ENCODE measurements at regions not wholly inside any gene's neighbourhood (a gene's known extent, or its start where the extent isn't known, plus 50 kb on each side); places are given as distances from the start of the nearest gene placed in this dataset.

DNA sequence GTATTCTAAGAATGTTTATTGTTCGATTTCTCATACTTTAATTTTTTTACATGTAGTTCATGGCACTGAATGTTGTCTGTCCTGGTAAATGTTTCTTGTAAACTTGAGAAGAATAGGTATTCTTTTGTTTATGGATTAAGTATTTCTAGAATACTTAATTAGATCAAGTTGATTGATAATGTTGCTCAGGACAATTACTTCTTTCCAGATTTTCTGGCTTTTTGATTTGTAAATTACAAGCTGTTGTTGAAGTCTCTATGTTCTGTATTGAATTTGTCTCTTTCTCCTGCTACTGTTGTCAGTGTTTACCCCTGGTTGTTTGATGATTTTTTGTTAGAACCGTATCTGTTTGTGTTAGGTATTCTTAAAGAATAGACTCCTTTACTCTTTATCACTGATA lies 1720.9 kb upstream of the AGA start:
- TF ChIP-seq POLR2A (IDR thresholded peaks at IDR 0.05; ENCODE audit: low read depth, low read length) (no peak), POLR2AphosphoS5 (IDR thresholded peaks at IDR 0.05; ENCODE audit: low read depth, low read length) (no peak), TAF1 (IDR thresholded peaks at IDR 0.05; ENCODE audit: borderline replicate concordance, low read depth, low read length) (no peak)
